ENCODE measurements at regions not wholly inside any gene's neighbourhood (a gene's known extent, or its start where the extent isn't known, plus 50 kb on each side); places are given as distances from the start of the nearest gene placed in this dataset.

GRCh38 chr5:6976971-6977370 lies 263.7 kb downstream of the TENT4A start:
- Histone ChIP-seq H3K36me3 (ENCODE audit: control insufficient read depth, insufficient read depth, low read length) (no peaks in the 10 kb centered on the region), H3K9me3 (ENCODE audit: control insufficient read depth, insufficient read depth, low read length) (no peaks in the 10 kb centered on the region), H3K4me3 (ENCODE audit: low read depth, low read length) (no peak overlapping the region), H3K27ac (ENCODE audit: low read depth, low read length) (no peak overlapping the region), H3K27me3 (ENCODE audit: control insufficient read depth, insufficient read depth, low read length) (no peaks in the 10 kb centered on the region), H3K4me1 (ENCODE audit: control insufficient read depth, insufficient read depth, low read length) (no peaks in the 10 kb centered on the region)
- 75% methylated on average over 2 of the region's 2 CpGs for WGBS (ENCODE audit: insufficient coverage)
- DNase-seq (ENCODE audit: low read depth in 4 of 6, low spot score in 6 of 6): peak in 1 of 6 donors; percentile 53

- H3K9me3 ChIP-seq (ENCODE audit: control insufficient read depth, insufficient read depth, low read length): no peaks in the 10 kb centered on the region
- H3K4me1 ChIP-seq (ENCODE audit: control insufficient read depth, insufficient read depth, low read length): no peaks in the 10 kb centered on the region
- no peak overlapping the region for H3K27ac ChIP-seq (ENCODE audit: low read depth, low read length)
- H3K27me3 ChIP-seq (ENCODE audit: control insufficient read depth, insufficient read depth, low read length): no peaks in the 10 kb centered on the region
- H3K4me3 ChIP-seq (ENCODE audit: low read depth, low read length): no peak overlapping the region
- H3K36me3 ChIP-seq (ENCODE audit: control insufficient read depth, insufficient read depth, low read length): no peaks in the 10 kb centered on the region
- DNase-seq (ENCODE audit: low read depth in 4 of 6, low spot score in 6 of 6): no peak
Measured at GRCh38 chr5:6979061-6979460, 265.8 kb downstream of the TENT4A start.

GRCh38 chr5:6989230-6989629 lies 276.0 kb downstream of the TENT4A start:
- DNase-seq (ENCODE audit: low read depth in 4 of 6, low spot score in 6 of 6): no peak

DNA sequence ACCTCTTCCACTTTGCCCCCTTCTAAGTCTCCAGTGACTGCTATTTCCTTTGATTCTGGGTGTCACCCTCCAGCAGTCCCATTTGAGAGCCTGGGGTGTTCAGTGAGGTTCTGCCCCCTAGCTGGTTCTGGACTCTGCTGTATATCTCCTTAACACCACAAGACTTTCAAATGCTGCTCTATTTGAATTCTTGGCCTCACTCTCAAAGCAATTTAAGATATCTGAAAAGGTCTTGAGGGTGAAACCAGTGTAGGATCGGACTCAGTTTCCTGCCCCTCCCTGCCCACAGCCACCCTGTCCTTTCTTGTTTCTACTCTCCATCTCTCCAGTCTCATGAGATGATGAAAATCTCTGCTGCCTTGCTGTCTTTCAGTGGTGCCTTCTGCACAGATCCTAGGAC lies 280.9 kb downstream of the TENT4A start:
- Histone ChIP-seq H3K27ac (ENCODE audit: low read depth, low read length) (no peak overlapping the region), H3K4me3 (ENCODE audit: low read depth, low read length) (no peak overlapping the region), H3K4me1 (ENCODE audit: control insufficient read depth, insufficient read depth, low read length) (no peaks in the 10 kb centered on the region), H3K27me3 (ENCODE audit: control insufficient read depth, insufficient read depth, low read length) (no peaks in the 10 kb centered on the region), H3K9me3 (ENCODE audit: control insufficient read depth, insufficient read depth, low read length) (peaks cover 2% of the 10 kb centered on the region), H3K36me3 (ENCODE audit: control insufficient read depth, insufficient read depth, low read length) (no peaks in the 10 kb centered on the region)
- DNase-seq (ENCODE audit: low read depth in 4 of 6, low spot score in 6 of 6): no peak
- WGBS (ENCODE audit: insufficient coverage): 75% methylated on average over 1 of the region's 1 CpG

More at GRCh38 chr5:6989230-6989629, 276.0 kb downstream of the TENT4A start:
- H3K27ac ChIP-seq (ENCODE audit: low read depth, low read length): no peak overlapping the region
- H3K9me3 ChIP-seq (ENCODE audit: control insufficient read depth, insufficient read depth, low read length): no peaks in the 10 kb centered on the region
- H3K4me1 ChIP-seq (ENCODE audit: control insufficient read depth, insufficient read depth, low read length): no peaks in the 10 kb centered on the region
- no peaks in the 10 kb centered on the region for H3K36me3 ChIP-seq (ENCODE audit: control insufficient read depth, insufficient read depth, low read length)
- no peaks in the 10 kb centered on the region for H3K27me3 ChIP-seq (ENCODE audit: control insufficient read depth, insufficient read depth, low read length)
- no peak overlapping the region for H3K4me3 ChIP-seq (ENCODE audit: low read depth, low read length)
- 90% methylated on average over 4 of the region's 6 CpGs for WGBS (ENCODE audit: insufficient coverage)

GRCh38 chr5:6995115-6995514 lies 281.9 kb downstream of the TENT4A start:
- DNase-seq (ENCODE audit: low read depth in 4 of 6, low spot score in 6 of 6): peak in 1 of 6 donors; percentile 17
- no peaks in the 10 kb centered on the region for H3K36me3 ChIP-seq (ENCODE audit: control insufficient read depth, insufficient read depth, low read length)
- WGBS (ENCODE audit: insufficient coverage): no CpG with 5 or more reads among the region's 2 CpGs
- no peak overlapping the region for H3K27ac ChIP-seq (ENCODE audit: low read depth, low read length)
- peaks cover 2% of the 10 kb centered on the region for H3K9me3 ChIP-seq (ENCODE audit: control insufficient read depth, insufficient read depth, low read length)
- H3K27me3 ChIP-seq (ENCODE audit: control insufficient read depth, insufficient read depth, low read length): no peaks in the 10 kb centered on the region
- H3K4me1 ChIP-seq (ENCODE audit: control insufficient read depth, insufficient read depth, low read length): no peaks in the 10 kb centered on the region
- no peak overlapping the region for H3K4me3 ChIP-seq (ENCODE audit: low read depth, low read length)

GRCh38 chr5:7000310-7000709 lies 287.1 kb downstream of the TENT4A start:
- H3K4me3 ChIP-seq (ENCODE audit: low read depth, low read length): no peak overlapping the region
- H3K4me1 ChIP-seq (ENCODE audit: control insufficient read depth, insufficient read depth, low read length): no peaks in the 10 kb centered on the region
- H3K27ac ChIP-seq (ENCODE audit: low read depth, low read length): no peak overlapping the region
- DNase-seq (ENCODE audit: low read depth in 4 of 6, low spot score in 6 of 6): peak in 1 of 6 donors; percentile 75
- no CpG with 5 or more reads among the region's 4 CpGs for WGBS (ENCODE audit: insufficient coverage)
- no peaks in the 10 kb centered on the region for H3K36me3 ChIP-seq (ENCODE audit: control insufficient read depth, insufficient read depth, low read length)
- peaks cover 2% of the 10 kb centered on the region for H3K9me3 ChIP-seq (ENCODE audit: control insufficient read depth, insufficient read depth, low read length)
- no peaks in the 10 kb centered on the region for H3K27me3 ChIP-seq (ENCODE audit: control insufficient read depth, insufficient read depth, low read length)

- Histone ChIP-seq H3K36me3 (ENCODE audit: control insufficient read depth, insufficient read depth, low read length) (no peaks in the 10 kb centered on the region), H3K27ac (ENCODE audit: low read depth, low read length) (no peak overlapping the region), H3K9me3 (ENCODE audit: control insufficient read depth, insufficient read depth, low read length) (peaks cover 2% of the 10 kb centered on the region), H3K4me3 (ENCODE audit: low read depth, low read length) (no peak overlapping the region), H3K4me1 (ENCODE audit: control insufficient read depth, insufficient read depth, low read length) (no peaks in the 10 kb centered on the region), H3K27me3 (ENCODE audit: control insufficient read depth, insufficient read depth, low read length) (no peaks in the 10 kb centered on the region)
- 74% methylated on average over 2 of the region's 6 CpGs for WGBS (ENCODE audit: insufficient coverage)
- DNase-seq (ENCODE audit: low read depth in 4 of 6, low spot score in 6 of 6): no peak
Measured at GRCh38 chr5:7010591-7010990, 297.4 kb downstream of the TENT4A start.

GRCh38 chr5:7012057-7012456 lies 298.8 kb downstream of the TENT4A start:
- Histone ChIP-seq H3K36me3 (ENCODE audit: control insufficient read depth, insufficient read depth, low read length) (no peaks in the 10 kb centered on the region), H3K27ac (ENCODE audit: low read depth, low read length) (no peak overlapping the region), H3K27me3 (ENCODE audit: control insufficient read depth, insufficient read depth, low read length) (no peaks in the 10 kb centered on the region), H3K4me1 (ENCODE audit: control insufficient read depth, insufficient read depth, low read length) (peaks cover 2% of the 10 kb centered on the region), H3K9me3 (ENCODE audit: control insufficient read depth, insufficient read depth, low read length) (peaks cover 2% of the 10 kb centered on the region), H3K4me3 (ENCODE audit: low read depth, low read length) (no peak overlapping the region)
- no CpG with 5 or more reads among the region's 2 CpGs for WGBS (ENCODE audit: insufficient coverage)
- no peak for DNase-seq (ENCODE audit: low read depth in 4 of 6, low spot score in 6 of 6)

DNA sequence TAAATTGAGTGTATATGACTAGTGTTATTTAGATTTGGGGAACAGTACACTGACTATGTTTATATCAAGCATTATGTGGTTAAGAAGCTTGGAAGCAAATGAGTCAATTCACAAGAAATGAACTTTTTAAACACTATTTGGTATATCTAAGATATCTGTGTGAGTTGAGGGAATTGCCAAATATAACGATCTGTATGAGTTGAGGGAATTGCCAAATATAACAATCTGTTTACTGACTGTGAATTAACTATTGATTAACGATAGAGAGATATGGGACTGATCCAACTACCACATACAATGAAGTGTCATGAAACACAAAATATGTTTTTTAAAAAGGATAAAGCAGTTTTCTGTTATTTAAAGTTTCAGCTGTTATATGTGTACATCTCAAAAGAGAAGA lies 301.4 kb downstream of the TENT4A start:
- Histone ChIP-seq H3K4me3 (ENCODE audit: low read depth, low read length) (no peak overlapping the region), H3K27me3 (ENCODE audit: control insufficient read depth, insufficient read depth, low read length) (no peaks in the 10 kb centered on the region), H3K4me1 (ENCODE audit: control insufficient read depth, insufficient read depth, low read length) (peaks cover 3% of the 10 kb centered on the region), H3K9me3 (ENCODE audit: control insufficient read depth, insufficient read depth, low read length) (no peaks in the 10 kb centered on the region), H3K27ac (ENCODE audit: low read depth, low read length) (no peak overlapping the region), H3K36me3 (ENCODE audit: control insufficient read depth, insufficient read depth, low read length) (no peaks in the 10 kb centered on the region)
- DNase-seq (ENCODE audit: low read depth in 4 of 6, low spot score in 6 of 6): no peak
- no CpG with 5 or more reads among the region's 2 CpGs for WGBS (ENCODE audit: insufficient coverage)

- Histone ChIP-seq H3K27me3 (ENCODE audit: control insufficient read depth, insufficient read depth, low read length) (no peaks in the 10 kb centered on the region), H3K4me1 (ENCODE audit: control insufficient read depth, insufficient read depth, low read length) (peaks cover 3% of the 10 kb centered on the region), H3K27ac (ENCODE audit: low read depth, low read length) (no peak overlapping the region), H3K9me3 (ENCODE audit: control insufficient read depth, insufficient read depth, low read length) (no peaks in the 10 kb centered on the region), H3K36me3 (ENCODE audit: control insufficient read depth, insufficient read depth, low read length) (no peaks in the 10 kb centered on the region), H3K4me3 (ENCODE audit: low read depth, low read length) (no peak overlapping the region)
- 92% methylated on average over 1 of the region's 6 CpGs for WGBS (ENCODE audit: insufficient coverage)
- DNase-seq (ENCODE audit: low read depth in 4 of 6, low spot score in 6 of 6): no peak
Measured at GRCh38 chr5:7015586-7016256, 302.5 kb downstream of the TENT4A start.

Measured in spinal cord (tissue), 9 donors.